ENCODE measurements at regions not wholly inside any gene's neighbourhood (a gene's known extent, or its start where the extent isn't known, plus 50 kb on each side); places are given as distances from the start of the nearest gene placed in this dataset.

DNA sequence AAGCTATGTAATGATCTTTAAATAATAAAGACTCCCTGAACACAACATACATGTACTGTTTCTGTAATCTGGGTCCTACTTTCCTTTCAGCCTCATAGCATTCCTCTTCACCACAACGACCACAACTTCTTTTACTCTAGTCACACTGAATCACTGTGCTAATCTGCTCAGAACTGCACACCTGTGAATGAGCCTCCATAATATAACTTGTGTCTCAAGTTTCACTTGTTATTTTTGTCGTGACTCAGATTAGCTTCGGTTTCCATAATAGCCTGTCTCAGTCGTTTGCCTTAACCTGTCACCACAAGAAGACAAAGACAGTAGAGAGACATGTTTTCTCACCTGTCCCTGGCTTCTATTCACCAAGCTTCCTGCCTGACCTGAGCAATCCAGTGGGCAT lies 61.8 kb downstream of the MAGED1 start:
- TF ChIP-seq EZH2 (IDR thresholded peaks at IDR 0.05; ENCODE audit: borderline replicate concordance, low read length), result no peak
- TF ChIP-seq, protein P1, sequence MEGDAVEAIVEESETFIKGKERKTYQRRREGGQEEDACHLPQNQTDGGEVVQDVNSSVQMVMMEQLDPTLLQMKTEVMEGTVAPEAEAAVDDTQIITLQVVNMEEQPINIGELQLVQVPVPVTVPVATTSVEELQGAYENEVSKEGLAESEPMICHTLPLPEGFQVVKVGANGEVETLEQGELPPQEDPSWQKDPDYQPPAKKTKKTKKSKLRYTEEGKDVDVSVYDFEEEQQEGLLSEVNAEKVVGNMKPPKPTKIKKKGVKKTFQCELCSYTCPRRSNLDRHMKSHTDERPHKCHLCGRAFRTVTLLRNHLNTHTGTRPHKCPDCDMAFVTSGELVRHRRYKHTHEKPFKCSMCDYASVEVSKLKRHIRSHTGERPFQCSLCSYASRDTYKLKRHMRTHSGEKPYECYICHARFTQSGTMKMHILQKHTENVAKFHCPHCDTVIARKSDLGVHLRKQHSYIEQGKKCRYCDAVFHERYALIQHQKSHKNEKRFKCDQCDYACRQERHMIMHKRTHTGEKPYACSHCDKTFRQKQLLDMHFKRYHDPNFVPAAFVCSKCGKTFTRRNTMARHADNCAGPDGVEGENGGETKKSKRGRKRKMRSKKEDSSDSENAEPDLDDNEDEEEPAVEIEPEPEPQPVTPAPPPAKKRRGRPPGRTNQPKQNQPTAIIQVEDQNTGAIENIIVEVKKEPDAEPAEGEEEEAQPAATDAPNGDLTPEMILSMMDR (conservative IDR thresholded peaks at IDR 0.05 in 1 of 2, IDR thresholded peaks at IDR 0.05 in 1 of 2; ENCODE audit: extremely low read depth in 1 of 2, insufficient read depth in 1 of 2, low read depth in 1 of 2, low read length in 2 of 2), result no peak
